ENCODE measurements at regions not wholly inside any gene's neighbourhood (a gene's known extent, or its start where the extent isn't known, plus 50 kb on each side); places are given as distances from the start of the nearest gene placed in this dataset.
"Not testable (repeated sequence)": the region's sequence is repeated elsewhere in the genome, so short reads cannot be mapped to it uniquely, and the experiment has no call there.

DNA sequence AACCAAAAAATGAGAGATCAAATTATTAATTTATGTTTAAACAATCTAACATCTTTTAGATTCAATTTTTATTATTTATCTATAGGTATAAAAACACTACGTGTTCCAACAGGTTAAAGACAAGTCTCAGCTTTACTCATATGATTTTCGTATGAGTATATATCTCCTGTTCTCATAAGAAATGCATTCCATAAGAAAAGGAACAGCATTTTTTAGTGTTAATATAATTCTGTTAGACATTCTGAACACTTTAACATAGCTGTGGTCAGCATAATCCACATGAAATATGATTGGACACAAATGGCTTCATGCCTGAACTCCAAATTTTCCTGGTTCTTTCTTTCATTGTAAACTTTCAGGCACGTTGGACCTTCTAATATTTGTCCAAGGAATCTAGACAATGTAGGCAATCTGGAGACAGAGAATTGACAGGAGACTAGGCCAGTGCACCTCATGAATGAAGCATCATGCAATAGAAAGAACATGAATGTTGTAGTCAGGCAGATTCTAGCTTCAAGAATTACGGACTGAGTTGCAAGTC, 1122.0 kb upstream of the ALCAM start:
- H3K27ac ChIP-seq: no peak overlapping the region
- TF ChIP-seq, protein P1, sequence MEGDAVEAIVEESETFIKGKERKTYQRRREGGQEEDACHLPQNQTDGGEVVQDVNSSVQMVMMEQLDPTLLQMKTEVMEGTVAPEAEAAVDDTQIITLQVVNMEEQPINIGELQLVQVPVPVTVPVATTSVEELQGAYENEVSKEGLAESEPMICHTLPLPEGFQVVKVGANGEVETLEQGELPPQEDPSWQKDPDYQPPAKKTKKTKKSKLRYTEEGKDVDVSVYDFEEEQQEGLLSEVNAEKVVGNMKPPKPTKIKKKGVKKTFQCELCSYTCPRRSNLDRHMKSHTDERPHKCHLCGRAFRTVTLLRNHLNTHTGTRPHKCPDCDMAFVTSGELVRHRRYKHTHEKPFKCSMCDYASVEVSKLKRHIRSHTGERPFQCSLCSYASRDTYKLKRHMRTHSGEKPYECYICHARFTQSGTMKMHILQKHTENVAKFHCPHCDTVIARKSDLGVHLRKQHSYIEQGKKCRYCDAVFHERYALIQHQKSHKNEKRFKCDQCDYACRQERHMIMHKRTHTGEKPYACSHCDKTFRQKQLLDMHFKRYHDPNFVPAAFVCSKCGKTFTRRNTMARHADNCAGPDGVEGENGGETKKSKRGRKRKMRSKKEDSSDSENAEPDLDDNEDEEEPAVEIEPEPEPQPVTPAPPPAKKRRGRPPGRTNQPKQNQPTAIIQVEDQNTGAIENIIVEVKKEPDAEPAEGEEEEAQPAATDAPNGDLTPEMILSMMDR (IDR thresholded peaks at IDR 0.05): no peak
- no peak for TF ChIP-seq ZFX (IDR thresholded peaks at IDR 0.05; ENCODE audit: borderline replicate concordance)

DNA sequence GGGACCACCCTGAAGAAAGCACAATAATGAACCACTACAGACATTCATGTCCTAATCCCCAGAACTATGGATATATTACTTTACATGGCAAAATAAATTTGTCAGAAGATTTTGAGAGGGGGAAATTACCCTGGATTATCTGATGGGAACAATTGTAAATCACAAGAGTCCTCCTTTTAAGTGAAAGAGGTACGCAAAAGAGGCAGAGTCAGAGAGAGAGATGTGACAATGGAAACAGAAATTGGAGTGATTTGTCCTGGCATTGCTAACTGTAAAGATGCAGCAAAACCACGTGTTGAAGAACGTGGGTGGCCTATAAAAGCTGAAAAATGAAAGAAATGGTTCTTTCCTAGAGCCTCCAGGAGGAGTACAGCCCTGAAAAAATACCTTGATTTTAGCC, 1121.4 kb upstream of the ALCAM start:
- H3K27ac ChIP-seq: no peak overlapping the region
- TF ChIP-seq, protein P1 (IDR thresholded peaks at IDR 0.05): no peak
- TF ChIP-seq ZFX (IDR thresholded peaks at IDR 0.05; ENCODE audit: borderline replicate concordance): no peak

DNA sequence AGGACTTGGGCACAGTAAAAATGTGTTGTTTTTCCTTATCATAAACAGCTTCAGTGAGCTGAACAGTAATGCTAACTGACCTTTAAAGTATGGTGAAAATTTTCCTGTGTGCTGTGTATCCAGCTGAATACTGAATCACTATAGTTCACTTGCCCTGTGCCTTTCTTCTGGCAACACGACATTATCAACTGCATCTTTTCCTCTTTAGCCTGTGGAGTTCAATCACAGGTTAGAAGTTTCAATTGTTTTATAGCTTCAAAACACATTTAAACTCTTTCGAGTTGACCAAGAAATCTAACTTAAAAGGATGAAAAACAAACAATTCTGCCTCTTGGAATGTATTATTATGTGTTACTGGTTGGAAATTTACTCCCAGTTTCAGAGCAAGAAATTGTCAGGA, 1120.7 kb upstream of the ALCAM start:
- no peak for TF ChIP-seq ZFX (IDR thresholded peaks at IDR 0.05; ENCODE audit: borderline replicate concordance)
- TF ChIP-seq, protein P1 (IDR thresholded peaks at IDR 0.05): no peak
- H3K27ac ChIP-seq: no peak overlapping the region

DNA sequence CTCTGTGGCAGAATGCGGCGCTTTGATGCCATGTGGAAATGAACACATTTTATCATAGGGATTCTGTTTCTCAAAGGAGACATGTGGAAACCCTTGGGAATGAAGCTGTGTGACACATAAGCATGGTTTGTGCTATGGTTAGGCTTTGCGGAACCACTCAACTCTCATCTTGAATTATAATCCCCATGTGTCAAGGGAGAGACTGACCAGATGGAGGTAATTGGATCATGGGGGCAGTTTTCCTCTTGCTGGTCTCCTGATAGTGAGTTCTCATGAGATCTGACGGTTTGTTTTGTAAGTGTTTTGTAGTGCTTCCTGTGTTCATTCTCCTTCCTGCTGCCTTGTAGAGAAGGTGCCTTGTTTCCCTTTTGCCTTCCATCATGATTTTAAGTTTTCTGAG, 1109.2 kb upstream of the ALCAM start:
- no peak for TF ChIP-seq ZFX (IDR thresholded peaks at IDR 0.05; ENCODE audit: borderline replicate concordance)
- TF ChIP-seq, protein P1 (IDR thresholded peaks at IDR 0.05): no peak

DNA sequence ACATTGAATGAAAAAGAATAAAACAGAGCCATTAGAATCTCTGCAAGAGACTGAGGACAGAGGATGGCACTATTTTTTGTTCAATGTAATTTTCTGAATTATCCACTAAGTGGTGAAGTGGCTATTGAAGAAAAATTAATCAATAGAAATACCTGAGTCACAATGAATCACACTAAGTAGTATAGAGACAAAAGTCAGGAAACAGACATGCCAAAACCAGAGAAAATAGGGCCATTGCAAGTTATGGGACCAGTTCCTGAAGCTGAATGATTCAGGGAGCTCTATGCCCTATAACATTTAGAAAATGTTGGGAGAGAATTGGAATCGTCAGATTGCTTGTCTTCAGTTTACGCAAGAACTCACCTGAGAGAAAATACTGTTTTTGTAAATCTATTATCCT, 1103.2 kb upstream of the ALCAM start:
- H3K27ac ChIP-seq: no peak overlapping the region
- no peak for TF ChIP-seq ZFX (IDR thresholded peaks at IDR 0.05; ENCODE audit: borderline replicate concordance)
- TF ChIP-seq, protein P1 (IDR thresholded peaks at IDR 0.05): no peak

More for the DNA sequence above, 1109.2 kb upstream of the ALCAM start:
- no peak overlapping the region for H3K27ac ChIP-seq

DNA sequence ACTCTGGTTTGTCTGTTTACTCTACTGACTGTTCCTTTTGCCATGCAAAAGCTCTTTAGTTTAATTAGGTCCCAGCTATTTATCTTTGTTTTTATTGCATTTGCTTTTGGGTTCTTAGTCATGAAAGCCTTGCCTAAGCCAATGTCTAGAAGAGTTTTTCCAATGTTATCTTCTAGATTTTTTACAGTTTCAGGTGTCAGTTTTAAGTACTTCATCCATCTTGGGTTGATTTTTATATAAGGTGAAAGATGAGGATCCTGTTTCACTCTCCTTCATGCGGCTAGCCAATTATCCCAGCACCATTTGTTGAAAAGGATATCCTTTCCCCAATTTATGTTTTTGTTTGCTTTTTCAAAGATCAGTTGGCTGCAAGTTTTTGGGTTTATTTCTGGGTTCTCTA, 1100.5 kb upstream of the ALCAM start:
- H3K27ac ChIP-seq: not testable (repeated sequence)

DNA sequence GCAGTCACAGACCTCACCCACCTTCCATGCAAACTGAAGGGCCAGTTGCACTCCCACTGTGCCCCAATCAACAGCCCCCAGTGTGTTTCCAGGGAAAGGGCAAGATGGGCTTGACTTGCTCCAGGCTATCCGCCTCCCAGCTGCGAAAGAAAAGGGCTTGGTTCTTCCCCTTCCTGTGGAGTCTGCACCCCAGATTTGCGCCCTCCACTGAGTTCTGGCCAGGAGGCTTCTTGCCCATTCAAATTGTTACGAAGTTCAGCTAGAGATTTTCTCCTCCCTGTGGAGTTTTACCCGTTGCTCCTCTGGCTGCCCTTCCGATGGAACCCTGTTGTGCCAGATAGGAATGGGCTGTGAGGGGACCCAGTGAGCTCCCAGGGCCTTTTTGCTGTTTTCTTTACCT, 1096.9 kb upstream of the ALCAM start:
- TF ChIP-seq ZFX (IDR thresholded peaks at IDR 0.05; ENCODE audit: borderline replicate concordance): no peak
- TF ChIP-seq, protein P1 (IDR thresholded peaks at IDR 0.05): no peak
- H3K27ac ChIP-seq: no peak overlapping the region

DNA sequence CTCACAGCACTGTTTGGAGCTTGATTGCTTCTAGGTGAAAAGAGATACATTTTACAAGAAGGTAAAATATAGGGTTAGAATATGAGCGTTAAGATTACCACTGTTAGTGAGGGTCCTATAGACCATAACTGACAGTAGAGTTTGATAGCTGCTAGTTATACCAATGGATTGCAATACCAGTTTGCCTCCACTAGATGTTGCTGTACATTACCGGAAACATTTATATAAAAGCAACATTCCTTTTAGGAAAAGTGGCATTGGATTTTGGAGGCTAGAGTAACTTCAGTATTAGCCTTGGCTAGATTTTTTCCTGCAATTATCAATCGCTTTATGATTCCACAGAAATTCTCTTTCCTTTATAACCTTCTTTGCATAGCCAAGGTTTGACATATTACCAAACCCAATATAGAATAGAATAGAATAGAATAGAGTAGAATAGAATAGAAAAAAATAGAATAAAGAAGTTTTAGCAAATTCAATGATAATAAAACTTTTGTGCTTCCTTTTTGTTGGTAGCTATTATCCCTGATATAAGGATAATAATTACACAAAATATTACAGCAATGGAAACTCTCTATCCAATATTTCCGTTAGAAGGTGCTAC, 1093.6 kb upstream of the ALCAM start:
- H3K27ac ChIP-seq: no peak overlapping the region
- TF ChIP-seq ZFX (IDR thresholded peaks at IDR 0.05; ENCODE audit: borderline replicate concordance): no peak
- TF ChIP-seq, protein P1 (IDR thresholded peaks at IDR 0.05): peak; percentile 76

Data from 22Rv1 (cell line).